DMS153 treated with DMSO at 0.1 percent for 48 hours (cell line): ENCODE measurements at regions not wholly inside any gene's neighbourhood (a gene's known extent, or its start where the extent isn't known, plus 50 kb on each side); places are given as distances from the start of the nearest gene placed in this dataset.
A peak's percentile ranks its signal among the peaks of the same experiment; 100 is the strongest.

Experiments used
- DNase-seq: peaks from one replicate; lab custom pipeline; 2025; ENCODE audit not compliant: unreplicated experiment; lab: John Stamatoyannopoulos, UW

DNA sequence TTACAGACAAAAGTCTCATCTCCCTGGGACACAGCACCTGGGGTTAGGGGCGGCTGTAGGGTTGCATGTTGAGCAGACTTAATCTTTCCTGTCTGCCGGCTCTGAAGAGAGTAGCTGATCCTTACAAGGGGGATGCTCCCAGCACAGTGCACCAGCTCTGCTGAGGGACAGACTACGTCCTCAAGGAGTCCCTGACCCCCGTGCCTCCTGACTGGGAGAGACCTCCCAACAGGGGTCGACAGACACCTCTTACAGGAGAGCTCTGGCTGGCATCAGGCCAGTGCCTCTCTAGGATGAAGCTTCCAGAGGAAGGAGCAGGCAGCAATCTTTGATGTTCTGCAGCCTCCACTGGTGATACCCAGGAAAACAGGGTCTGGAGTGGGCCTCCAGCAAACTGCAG is 506.0 kb upstream of the FMR1 start:
- no peak for DNase-seq

DNA sequence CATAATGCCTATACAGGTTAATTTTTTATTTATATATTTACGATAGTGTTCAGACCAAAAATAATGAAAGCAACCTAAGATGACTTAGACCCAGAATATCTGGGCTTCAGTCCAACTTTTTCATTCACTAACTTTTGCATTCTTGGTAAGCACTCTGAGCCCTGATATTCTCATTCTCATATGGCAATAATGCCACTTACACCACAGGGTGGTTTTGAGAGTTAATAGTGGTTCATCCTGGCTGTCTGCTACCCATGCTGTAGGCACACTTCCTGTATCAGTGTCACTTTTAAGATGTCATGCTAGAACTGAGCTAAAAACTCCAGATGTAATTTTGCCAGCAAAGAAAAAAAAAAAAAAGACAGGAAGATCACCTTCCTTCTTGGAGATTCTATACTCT is 508.7 kb upstream of the FMR1 start:
- no peak for DNase-seq

DNA sequence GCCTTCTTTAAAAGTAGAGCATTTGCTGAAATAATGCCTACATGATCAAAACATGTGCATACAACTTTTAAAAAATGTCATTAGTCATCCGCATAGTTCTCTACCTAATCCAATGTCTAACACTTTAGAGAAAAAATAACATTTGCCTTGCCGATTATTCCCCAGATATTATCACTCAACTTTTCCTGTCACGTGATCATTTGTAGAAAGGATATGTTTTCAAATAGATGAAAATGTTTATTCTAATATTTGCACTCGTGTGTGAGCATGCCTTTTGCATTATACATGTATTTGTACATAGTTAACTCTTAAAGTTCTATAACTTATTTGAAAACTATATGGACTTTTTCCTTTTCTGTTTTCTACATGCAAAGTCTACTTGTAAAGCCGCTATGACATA is 533.0 kb upstream of the FMR1 start:
- DNase-seq = no peak

DNA sequence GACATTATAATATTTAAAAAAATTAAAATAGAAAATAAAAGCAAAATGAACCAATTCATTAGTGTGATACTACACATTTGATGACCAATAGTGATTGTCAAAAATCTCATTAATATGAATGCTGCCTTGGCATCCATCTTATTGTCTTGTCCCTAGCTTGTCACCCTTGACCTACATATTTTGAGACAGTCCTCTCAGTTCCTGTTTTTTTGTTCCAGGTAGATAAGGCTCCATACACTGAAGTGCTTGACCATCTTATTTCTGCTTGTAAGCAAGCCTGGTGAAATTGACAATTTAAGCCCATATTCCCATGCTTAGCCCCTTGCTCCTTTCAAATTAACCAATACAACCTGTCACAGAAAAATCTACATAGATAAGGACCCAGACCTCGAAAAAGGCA is 534.0 kb upstream of the FMR1 start:
- DNase-seq = no peak

DNA sequence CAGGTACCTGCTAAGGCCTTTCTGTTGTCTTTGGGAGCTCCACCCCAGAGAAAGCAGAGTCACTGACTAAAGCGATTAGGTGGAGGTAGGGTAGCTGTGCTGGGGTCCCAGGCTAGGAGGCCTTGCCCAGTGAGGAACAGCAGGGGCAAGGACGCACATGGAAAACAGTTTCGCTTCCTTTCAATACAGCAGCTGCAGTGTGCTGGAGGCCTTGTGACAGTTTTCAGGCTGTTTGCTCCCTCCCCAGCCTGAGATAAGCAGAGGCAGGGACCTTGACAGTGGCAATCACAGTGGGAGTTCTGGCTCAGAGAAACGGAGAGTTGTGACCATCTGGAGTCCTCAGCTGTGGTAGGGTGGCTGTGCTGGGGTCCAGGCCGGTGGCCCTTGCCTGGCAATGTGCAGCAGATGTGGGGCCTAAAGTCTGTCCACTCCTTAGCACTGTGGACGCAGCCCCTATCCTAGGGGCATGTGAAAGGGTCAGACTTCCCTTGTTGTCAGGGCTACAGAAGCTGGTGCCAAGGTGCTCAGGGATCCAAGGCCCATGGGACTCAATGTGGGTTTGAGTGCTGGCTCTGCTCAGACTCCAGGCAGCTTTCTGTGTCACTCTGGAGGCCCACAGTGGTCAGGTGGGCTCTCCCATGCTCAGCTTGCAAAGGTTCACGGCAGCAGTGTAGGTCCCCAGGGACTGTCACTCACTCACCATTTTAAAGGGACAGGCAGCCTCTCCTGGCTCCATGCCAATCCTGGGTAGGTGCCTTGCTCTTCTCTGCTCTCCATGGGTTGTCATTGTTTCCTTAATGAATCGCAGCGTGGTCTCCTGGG is 534.9 kb upstream of the FMR1 start:
- DNase-seq = peak; percentile 57

DNA sequence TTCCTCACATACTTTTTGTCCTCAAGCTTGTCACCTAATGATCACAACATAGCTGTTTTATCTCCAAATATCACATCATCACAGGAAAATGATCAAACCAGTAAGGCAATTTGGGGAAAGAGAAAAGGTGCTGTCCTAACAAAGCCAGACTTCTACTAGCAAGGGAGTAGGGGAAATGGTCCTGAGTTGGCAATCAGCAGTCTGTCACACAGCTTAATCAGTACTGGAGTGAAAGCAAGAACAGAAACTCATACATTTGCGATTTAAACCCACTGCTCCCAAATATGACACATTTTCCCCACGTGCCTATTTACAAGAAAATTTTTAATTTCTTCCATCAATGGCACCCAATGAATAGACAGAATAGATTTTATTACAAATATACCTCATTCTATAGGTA is 546.8 kb upstream of the FMR1 start:
- no peak for DNase-seq

DNA sequence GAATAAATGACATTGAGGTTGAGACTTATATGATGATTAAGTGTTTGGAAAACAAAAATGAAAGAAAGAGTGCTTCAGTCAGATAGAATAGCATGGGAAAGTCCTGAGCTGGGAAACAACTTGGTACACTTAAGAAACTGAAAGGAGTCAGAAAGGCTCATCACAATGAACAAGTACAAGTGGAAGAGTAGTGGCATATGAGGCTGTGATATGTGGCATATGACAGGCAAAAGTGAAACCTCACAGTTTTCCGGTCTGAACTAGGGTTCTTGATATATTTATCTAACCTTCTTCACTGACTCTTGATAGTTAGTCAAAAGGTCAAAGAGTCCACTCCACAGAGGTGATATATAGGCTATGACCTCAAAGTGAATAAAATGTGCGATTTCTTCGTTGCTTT is 537.1 kb upstream of the CXorf51A start:
- no peak for DNase-seq

DNA sequence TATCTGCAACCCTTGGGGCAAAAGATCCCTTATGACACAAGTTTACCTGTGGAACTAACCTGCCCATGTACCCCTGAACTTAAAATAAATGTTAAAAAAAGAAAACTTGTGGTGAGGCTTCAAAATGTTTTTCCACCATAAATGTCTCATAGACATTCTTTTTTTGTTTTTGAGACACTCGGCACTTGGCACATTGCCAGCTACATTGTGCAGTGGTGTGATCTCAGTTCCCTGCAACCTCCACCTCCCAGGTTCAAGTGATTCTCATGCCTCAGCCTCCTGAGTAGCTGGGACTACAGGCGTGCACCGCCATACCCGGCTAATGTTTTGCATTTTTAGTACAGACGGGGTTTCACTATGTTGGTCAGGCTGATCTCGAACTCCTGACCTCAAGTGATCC is 528.9 kb upstream of the CXorf51A start:
- DNase-seq = no peak

DNA sequence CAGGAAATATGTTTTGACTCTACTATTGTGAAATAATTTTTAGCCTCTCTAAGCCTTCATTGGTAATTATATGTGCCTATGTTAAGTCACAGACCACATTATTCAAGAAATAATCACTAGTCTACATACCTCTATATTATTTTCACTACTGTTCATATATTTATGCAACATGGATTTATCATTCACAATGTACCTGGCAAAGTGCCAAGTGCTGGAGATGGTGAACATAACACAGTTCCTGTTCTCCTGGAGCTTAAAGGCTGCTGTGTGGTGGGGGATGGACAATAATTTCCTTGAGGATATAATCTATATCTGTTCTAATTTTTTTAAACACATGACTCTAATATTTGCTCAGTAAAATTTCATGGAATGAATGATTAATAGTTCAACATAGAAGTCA is 527.7 kb upstream of the CXorf51A start:
- no peak for DNase-seq

DNA sequence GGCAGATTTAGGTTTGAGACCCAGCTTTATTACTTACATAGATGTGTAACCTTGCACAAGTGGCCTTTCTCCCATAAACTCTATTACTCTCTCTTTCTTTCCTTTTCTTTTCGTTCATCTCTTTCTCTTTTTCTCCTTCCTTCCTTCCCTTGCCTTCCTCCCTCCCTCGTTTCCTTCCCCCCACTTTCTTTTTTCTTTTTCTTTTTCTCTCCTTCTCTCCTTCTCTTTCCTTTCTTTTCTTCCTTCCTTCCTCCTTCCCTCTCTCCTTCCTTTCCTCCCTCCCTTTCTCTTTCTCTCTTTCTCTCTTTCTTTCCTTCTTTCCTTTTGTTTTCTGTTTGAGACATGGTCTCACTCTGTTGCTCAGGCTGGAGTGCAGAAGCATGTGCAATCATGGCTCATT is 526.4 kb upstream of the CXorf51A start:
- no peak for DNase-seq

DNA sequence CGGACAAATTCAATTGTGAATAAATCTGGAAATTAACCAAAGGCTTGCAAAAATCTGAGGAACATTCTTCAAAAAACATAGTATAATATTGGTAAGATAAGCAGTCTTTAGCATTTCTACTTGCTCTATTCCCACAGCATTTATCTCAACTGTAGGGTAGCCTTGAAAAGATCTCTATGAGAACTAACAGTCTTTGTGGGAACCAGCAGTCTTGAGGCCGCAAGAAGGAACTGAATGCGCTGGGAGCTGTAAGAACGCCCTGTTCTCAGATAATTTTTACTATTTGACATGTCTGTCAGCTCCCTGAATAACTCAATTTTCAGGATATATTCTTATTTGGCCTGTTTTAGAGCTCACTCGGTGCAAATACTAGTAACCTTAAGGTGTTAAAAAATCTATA is 519.3 kb upstream of the CXorf51A start:
- no peak for DNase-seq

DNA sequence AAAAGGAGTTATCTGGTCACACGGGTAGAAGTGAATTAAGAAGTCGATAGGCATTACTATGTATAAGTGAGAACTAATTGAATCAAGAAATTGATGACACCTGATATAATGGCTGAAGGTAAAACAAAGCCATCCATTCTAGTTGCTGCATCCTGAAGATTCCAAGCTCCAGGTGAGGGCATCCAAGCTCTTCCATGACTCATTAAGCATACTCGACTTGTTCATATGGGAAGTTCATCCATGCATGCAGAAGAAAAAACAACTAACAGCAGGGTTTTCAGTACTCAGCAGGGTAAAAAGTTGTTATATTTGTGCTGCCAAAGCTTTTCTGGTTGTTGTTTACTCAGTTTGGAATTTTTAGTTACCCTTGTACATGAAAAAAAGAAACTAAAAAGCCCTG is 508.0 kb upstream of the CXorf51A start:
- no peak for DNase-seq

DNA sequence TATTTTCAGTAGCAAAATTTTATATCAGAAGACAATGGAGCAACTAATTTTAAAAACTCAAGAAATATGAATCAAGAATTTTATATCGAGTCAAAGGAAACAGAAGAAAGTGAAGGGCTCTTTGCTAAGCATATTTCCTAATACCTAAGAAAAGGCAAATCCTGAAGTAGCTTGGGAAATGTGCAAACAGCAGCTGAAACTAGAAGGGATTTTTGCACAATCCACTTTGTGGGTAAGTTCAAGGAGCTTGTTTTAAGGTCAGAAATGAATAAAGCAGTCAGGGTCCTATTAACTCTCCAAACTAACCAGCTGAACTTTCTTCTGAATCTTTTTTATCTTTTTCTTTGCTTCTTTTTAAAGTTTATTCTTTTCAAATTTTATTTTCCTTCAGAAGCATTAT is 500.9 kb upstream of the CXorf51A start:
- DNase-seq = no peak
